OCI-LY7 (cell line): ENCODE measurements at regions not wholly inside any gene's neighbourhood (a gene's known extent, or its start where the extent isn't known, plus 50 kb on each side); places are given as distances from the start of the nearest gene placed in this dataset.

Experiments
- BruUV-seq: library from RNA; stranded (reverse); fragments of 400-500 nt; replicated peaks from 2 replicates; lab custom pipeline; 2021; lab: Mats Ljungman, UMichigan
- CTCF ChIA-PET: fragments of 300-600 bp; sonication (Branson Sonifier 250); formaldehyde crosslinking; loops from one replicate; lab custom pipeline; 2022; ENCODE audit warnings: antibody characterized with exemption; ENCODE audit not compliant: unreplicated experiment; lab: Charles Lee
- POLR2A ChIA-PET: fragments of 300-600 bp; sonication (Branson Sonifier 250); formaldehyde crosslinking; loops from one replicate; lab custom pipeline; 2022; ENCODE audit warnings: antibody characterized with exemption; lab: Charles Lee
- DNase-seq: peaks from one replicate; pipeline ENCODE4 v3.0.0-alpha.2; 2015; ENCODE audit warnings: low spot score
- H2AFZ ChIP-seq: fragments of 200-600 bp; sonication (generic), shearing (Covaris generic); 2 replicates; pipeline ENCODE4 v1.6.1; 2014; ENCODE audit warnings: mild to moderate bottlenecking, antibody characterized with exemption, low read length, moderate library complexity
- H3K27ac ChIP-seq: fragments of 200-600 bp; sonication (generic); 2 replicates; pipeline ENCODE4 v1.5.1; 2014; ENCODE audit warnings: mixed run types, low read depth, mild to moderate bottlenecking, moderate library complexity, low read length, inconsistent platforms; ENCODE audit not compliant: poor library complexity, severe bottlenecking
- H3K36me3 ChIP-seq: fragments of 200-600 bp; sonication (generic); 2 replicates; pipeline ENCODE4 v1.6.1; 2014; ENCODE audit warnings: mild to moderate bottlenecking, antibody characterized with exemption, low read length, moderate library complexity, mixed read lengths; ENCODE audit not compliant: insufficient read depth
- H3K4me1 ChIP-seq: fragments of 200-600 bp; sonication (generic); 2 replicates; pipeline ENCODE4 v1.5.1; 2014; ENCODE audit warnings: mild to moderate bottlenecking, low read length; ENCODE audit not compliant: insufficient read depth, poor library complexity, severe bottlenecking
- H3K4me2 ChIP-seq: fragments of 200-600 bp; sonication (generic); 2 replicates; pipeline ENCODE4 v1.6.1; 2014; ENCODE audit warnings: mild to moderate bottlenecking, low read length
- H3K4me3 ChIP-seq: fragments of 200-600 bp; sonication (generic); 2 replicates; pipeline ENCODE4 v1.5.1; 2014; ENCODE audit warnings: mild to moderate bottlenecking, low read depth, low read length; ENCODE audit not compliant: poor library complexity, severe bottlenecking
- H3K79me2 ChIP-seq: fragments of 200-600 bp; sonication (generic); 2 replicates; pipeline ENCODE4 v1.6.1; 2016; ENCODE audit warnings: low read depth, mild to moderate bottlenecking, low read length, moderate library complexity, mixed read lengths; ENCODE audit not compliant: insufficient read depth
- H3K9me2 ChIP-seq: fragments of 200-600 bp; sonication (generic); 2 replicates; pipeline ENCODE4 v1.6.1; 2016; ENCODE audit warnings: mild to moderate bottlenecking, low read length, mixed read lengths; ENCODE audit not compliant: insufficient read depth
- H3K9me3 ChIP-seq: fragments of 200-600 bp; sonication (generic); 2 replicates; pipeline ENCODE4 v1.6.1; 2014; ENCODE audit warnings: mild to moderate bottlenecking, mixed run types, low read length, mixed read lengths
- H4K20me1 ChIP-seq: fragments of 200-600 bp; sonication (generic); 2 replicates; pipeline ENCODE4 v1.6.1; 2014; ENCODE audit warnings: mild to moderate bottlenecking, antibody characterized with exemption, low read length, moderate library complexity, mixed read lengths; ENCODE audit not compliant: insufficient read depth
- EZH2phosphoT487 ChIP-seq: fragments of 200-600 bp; sonication (generic); IDR thresholded peaks from 2 replicates; pipeline ENCODE4 v1.6.1; 2018; ENCODE audit warnings: low read depth, borderline replicate concordance, mild to moderate bottlenecking, mixed run types, antibody characterized with exemption, low read length, moderate library complexity, mixed read lengths
- intact Hi-C: fragments of 100-400 bp; cut with micrococcal nuclease; formaldehyde crosslinking; loops from one replicate; pipeline ENCODE4 v1.10.0; 2022; ENCODE audit not compliant: unreplicated experiment
- TF ChIP-seq, protein P1 (sequence below): fragments of 200-600 bp; sonication (generic); conservative IDR thresholded peaks from 2 replicates; pipeline ENCODE4 v1.5.1; 2014; ENCODE audit warnings: mild to moderate bottlenecking, antibody characterized with exemption, low read length, moderate library complexity, mixed read lengths

DNA sequence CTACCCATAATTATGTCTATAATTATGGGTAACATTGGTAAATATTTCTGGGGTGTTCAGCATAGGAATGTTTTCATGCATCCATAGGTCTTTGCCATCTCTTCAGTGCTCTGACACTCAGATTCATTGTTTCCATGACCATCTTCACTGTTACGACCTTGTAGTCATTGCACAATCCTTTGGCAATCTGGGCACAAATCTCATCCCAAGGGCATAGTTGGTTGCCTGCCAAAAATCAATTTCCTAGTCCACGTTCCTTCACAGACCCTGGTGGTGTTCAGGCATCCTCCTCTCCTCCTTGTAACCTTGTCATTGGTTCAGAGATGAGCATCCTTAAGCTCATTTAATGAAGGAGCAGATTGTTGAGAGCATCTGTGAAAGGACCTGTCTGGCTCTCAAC, 1400.7 kb downstream of the CDH12 start:
- ChIA-PET CTCF (no interaction called here), POLR2A (no interaction called here)
- no peak for DNase-seq
- Histone ChIP-seq H3K4me1 (no peaks in the 10 kb centered on the region), H3K4me2 (no peak overlapping the region), H3K4me3 (no peak overlapping the region), H3K36me3 (no peaks in the 10 kb centered on the region), H3K79me2 (no peaks in the 10 kb centered on the region), H2AFZ (no peak overlapping the region), H3K9me2 (no peaks in the 10 kb centered on the region), H4K20me1 (no peaks in the 10 kb centered on the region), H3K9me3 (no peaks in the 10 kb centered on the region), H3K27ac (no peak overlapping the region)
- intact Hi-C loops = no loop called here
- TF ChIP-seq, protein P1, sequence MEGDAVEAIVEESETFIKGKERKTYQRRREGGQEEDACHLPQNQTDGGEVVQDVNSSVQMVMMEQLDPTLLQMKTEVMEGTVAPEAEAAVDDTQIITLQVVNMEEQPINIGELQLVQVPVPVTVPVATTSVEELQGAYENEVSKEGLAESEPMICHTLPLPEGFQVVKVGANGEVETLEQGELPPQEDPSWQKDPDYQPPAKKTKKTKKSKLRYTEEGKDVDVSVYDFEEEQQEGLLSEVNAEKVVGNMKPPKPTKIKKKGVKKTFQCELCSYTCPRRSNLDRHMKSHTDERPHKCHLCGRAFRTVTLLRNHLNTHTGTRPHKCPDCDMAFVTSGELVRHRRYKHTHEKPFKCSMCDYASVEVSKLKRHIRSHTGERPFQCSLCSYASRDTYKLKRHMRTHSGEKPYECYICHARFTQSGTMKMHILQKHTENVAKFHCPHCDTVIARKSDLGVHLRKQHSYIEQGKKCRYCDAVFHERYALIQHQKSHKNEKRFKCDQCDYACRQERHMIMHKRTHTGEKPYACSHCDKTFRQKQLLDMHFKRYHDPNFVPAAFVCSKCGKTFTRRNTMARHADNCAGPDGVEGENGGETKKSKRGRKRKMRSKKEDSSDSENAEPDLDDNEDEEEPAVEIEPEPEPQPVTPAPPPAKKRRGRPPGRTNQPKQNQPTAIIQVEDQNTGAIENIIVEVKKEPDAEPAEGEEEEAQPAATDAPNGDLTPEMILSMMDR = no peak
- TF ChIP-seq EZH2phosphoT487 = no peak
- no TSS peak for BruUV-seq

DNA sequence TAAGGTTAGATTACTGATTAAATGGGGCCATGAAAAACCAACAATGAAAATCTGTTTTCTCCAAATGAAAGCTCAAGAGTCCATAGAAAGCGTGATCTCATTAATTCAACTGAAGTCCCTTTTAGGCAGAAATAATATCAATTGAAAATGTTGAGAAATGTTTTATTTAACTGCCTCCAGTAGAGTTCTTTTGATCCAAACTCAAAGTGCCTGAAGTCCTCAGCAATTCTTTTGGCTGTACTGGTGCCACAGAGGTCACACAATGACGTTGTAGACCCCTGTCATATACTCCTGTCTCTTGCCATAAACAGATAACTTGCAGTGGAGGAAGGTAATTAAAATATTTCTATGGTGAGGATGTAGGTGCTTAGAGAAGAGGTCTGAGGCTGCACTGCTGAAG, 1420.5 kb downstream of the CDH12 start:
- Histone ChIP-seq H3K9me3 (no peaks in the 10 kb centered on the region), H3K9me2 (no peaks in the 10 kb centered on the region), H3K4me3 (no peak overlapping the region), H3K27ac (no peak overlapping the region), H3K79me2 (no peaks in the 10 kb centered on the region), H3K36me3 (no peaks in the 10 kb centered on the region), H3K4me1 (no peaks in the 10 kb centered on the region), H3K4me2 (no peak overlapping the region), H4K20me1 (no peaks in the 10 kb centered on the region), H2AFZ (no peak overlapping the region)
- DNase-seq = no peak
- no TSS peak for BruUV-seq
- CTCF ChIA-PET = no interaction called here
- intact Hi-C loops = no loop called here
- TF ChIP-seq, protein P1 = no peak
- TF ChIP-seq EZH2phosphoT487 = no peak
- POLR2A ChIA-PET = no interaction called here

DNA sequence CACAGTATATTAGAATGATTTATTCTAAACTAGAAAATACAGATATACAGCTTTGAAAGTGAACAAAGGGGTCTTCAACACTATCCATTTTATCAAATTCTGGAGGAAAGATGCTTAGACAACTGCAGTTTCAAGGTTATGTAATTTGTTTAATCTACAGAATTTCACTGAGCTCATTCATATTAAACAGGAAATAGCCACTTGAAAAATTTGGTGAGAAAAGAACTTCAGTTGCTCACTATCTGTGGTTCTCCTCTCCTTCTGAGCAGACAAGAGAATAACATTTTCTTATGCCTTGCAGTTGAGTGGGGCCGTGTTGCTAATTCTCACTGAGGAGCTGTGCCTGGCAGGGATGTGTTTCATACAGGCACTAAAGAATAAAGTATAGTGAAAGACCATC, 1428.2 kb downstream of the CDH12 start:
- Histone ChIP-seq H3K4me2 (no peak overlapping the region), H3K9me3 (no peaks in the 10 kb centered on the region), H2AFZ (no peak overlapping the region), H3K4me1 (no peaks in the 10 kb centered on the region), H3K9me2 (no peaks in the 10 kb centered on the region), H4K20me1 (no peaks in the 10 kb centered on the region), H3K79me2 (no peaks in the 10 kb centered on the region), H3K36me3 (no peaks in the 10 kb centered on the region), H3K4me3 (no peak overlapping the region), H3K27ac (no peak overlapping the region)
- BruUV-seq = no TSS peak
- no peak for DNase-seq
- ChIA-PET POLR2A (interaction anchor here (0.5 kb wide), 1 partner anchor 281 kb away, joined by 4 read pairs; no protein-coding TSS in a partner anchor), CTCF (no interaction called here)
- no peak for TF ChIP-seq EZH2phosphoT487
- TF ChIP-seq, protein P1 = no peak
- intact Hi-C loops = no loop called here
